ENCODE measurements at regions not wholly inside any gene's neighbourhood (a gene's known extent, or its start where the extent isn't known, plus 50 kb on each side); places are given as distances from the start of the nearest gene placed in this dataset.
"Not testable (repeated sequence)": the region's sequence is repeated elsewhere in the genome, so short reads cannot be mapped to it uniquely, and the experiment has no call there.

DNA sequence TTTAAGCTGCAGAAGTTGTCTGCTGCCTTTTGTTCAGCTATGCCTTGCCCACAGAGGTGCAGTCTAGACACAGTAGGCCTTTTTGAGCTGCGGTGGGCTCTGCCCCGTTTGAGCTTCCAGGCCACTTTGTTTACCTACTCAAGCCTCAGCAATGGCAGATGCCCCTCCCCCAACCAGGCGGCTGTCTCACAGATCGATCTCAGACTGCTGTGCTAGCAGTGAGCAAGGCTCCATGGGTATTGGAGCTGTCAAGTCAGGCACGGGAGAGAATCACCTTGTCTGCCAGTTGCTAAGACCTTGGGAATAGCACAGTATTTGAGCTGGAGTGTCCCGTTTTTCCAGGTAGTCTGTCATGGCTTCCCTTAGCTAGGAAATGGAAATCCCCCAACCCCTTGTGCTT lies 587.8 kb upstream of the CLINT1 start:
- DNase-seq (ENCODE audit: low spot score), result not testable (repeated sequence)

DNA sequence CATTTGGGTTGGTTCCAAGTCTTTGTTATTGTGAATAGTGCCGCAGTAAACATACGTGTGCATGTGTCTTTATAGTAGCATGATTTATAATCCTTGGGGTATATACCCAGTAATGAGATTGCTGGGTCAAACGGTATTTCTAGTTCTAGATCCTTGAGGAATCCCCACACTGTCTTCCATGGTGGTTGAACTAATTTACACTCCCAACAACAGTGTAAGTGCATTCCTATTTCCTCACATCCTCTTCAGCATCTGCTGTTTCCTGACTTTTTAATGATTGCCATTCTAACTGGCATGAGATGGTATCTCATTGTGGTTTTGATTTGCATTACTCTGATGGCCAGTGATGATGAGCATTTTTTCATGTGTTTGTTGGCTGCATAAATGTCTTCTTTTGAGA lies 580.3 kb upstream of the CLINT1 start:
- DNase-seq (ENCODE audit: low spot score), result not testable (repeated sequence)

DNA sequence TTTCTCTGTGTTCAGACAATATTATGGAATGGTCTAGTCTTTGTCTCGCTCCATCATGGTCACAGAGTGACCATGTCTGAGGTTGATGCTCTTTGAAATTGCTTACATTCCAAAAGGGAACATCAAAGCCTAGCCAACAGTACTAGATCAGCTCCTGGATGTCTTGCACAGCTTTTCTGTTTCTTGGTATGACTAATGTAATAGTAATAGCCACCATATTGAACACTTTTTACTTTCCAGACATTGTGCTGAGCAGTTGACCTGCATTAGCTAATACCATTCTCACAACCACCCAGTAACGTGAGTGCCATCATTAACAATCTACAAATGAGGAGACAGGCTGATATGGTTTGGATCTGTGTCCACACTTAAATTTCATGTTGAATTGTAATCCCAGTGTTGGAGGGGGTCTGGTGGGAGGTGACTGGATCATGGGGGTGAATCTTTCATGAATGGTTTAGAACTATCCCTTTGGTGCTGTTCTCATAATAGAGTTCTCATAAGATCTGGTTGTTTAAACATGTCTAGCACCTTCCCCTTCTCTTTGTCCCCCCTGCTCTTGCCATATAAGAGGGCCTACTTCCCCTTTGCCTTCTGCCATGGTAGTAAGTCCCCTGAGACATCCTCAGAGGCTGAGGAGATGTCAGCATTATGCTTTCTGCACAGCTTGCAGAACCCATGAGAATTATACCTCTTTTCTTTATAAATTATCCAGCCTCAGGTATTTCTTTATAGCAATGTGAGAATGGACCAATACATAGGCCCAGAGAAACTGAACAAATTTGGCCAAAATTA lies 577.5 kb upstream of the CLINT1 start:
- no peak for DNase-seq (ENCODE audit: low spot score)

DNA sequence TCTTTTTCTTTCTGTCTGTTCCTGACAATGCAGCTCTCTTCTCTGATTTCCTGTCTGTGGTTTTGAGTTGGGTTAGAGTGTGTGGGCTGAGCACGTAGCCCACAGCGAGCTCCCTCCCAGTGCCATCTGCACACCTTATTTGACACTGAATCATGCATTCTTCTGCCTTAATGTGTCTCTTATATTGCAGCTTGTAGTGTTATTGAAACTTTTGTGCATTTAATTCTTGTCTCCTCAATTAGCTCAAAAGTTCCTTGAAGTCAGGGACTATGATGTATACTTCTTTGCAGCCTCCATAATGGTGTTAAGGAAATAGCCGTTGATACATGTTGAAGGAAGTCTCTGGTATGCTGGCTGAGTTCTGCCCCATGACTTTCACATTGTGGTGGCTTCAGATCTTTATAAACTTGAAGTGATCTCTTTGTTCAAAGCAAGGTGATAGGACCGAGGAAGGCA lies 576.2 kb upstream of the CLINT1 start:
- DNase-seq (ENCODE audit: low spot score), result peak; percentile 38

DNA sequence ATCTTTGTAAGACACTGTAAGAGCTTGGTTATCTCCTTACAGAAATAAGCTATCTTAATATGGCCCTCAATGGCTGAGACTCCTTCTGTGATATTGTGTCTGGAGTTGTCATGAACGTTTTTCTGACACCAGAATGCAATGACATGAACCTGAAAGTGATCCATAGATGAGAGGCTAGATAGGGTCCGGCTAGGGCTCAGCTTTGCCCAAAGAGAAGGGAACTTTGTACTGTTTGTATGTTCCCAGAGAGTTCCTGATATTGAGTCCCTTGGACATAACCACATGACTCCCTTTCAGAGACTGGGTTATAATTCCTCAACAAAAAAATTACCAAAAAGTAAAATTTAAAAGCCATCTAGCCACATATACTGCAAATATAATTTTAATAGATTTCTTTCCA lies 575.8 kb upstream of the CLINT1 start:
- no peak for DNase-seq (ENCODE audit: low spot score)

DNA sequence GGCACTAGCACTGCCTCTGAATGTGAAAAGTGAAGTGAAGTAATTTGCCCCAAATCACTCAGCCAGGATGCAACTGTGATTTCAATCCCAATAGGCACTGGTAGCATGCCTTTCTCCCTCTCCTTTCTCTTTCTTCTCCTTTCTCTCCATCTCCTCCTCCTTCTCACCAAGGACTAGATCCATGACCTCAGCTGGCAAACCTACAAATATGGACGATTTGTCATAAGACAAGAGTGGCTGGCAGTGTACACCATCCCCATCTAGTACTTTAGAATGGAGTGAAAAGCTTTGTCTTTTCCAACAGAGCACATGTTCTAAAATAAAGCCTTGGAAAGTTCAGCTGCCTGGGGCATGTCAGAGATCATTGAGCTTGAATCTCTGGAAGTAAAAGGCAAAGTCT lies 574.7 kb upstream of the CLINT1 start:
- DNase-seq (ENCODE audit: low spot score), result no peak

DNA sequence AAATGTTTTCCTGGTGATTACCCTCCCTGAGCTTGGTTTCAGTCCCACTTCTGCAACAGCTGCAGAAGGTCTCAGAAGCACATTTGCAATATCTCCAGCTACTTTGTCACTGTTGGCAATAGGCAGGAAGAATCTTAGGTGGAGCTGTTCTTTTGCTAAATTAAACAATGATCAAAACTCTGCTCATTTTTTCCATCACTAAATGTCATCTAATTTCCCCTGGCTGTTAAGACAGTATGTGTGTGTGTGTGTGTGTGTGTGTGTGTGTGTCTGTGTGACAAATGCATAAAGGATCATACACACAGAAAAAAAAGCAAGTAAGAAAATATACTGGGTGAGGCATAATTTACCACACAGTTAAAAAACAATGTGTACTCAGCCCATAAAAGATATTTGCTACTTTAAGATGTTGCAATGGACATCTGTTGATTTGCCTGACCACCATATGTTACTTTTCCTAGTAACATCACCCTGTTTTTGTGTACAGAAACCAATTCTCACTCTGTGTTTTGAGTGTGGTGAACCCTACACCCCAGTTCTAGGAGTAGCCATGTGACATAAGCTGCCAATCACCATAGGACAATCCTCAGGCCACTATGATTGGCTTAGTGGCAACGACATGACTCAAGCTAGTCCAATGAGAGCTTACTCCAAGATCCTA lies 572.6 kb upstream of the CLINT1 start:
- no peak for DNase-seq (ENCODE audit: low spot score)

DNA sequence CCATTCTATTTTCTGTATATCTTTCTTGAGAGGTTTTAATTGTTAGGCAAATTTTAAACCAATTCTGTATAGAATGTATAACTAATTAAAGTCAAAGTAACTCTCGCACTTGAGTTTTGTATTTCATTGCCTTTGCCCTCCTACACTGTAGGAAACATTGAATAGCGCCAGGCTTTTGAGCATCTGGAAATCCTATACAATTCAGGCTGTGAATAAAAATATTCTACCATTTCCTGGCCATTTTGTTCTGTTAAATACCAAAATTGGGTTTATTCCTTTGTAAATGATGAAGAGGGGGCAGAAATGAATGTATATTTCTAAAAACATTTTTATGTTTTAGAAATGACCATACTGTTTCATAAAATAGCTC lies 571.8 kb upstream of the CLINT1 start:
- no peak for DNase-seq (ENCODE audit: low spot score)

DNA sequence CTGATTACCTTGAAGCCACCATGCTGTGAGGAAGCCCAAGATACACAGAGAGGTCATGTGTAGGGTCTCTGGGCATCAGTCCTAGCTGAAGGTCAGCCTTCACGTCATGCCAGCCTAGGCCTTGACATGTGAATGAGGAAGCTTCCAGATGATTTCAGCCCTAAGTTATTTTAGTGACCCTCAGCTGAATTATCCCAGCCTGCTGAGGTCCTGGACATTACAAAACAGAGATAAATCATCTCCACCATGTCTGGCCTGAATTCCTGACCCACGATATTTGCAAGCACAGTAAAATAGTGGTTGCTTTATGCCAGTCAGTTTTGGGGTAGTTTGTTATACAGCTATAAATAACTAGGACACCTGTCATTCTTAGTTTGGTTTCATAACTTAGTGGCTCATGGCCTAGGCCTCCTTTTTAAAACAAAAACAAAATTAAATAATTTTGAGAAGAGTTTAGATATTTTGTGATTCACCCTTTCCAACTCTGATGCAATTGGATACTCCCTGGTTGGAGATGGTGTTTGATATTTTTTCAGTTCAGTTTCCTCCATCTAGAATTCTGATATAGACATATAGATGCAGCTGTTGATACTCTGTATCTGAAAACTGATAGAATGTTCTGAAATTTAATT lies 571.3 kb upstream of the CLINT1 start:
- no peak for DNase-seq (ENCODE audit: low spot score)

DNA sequence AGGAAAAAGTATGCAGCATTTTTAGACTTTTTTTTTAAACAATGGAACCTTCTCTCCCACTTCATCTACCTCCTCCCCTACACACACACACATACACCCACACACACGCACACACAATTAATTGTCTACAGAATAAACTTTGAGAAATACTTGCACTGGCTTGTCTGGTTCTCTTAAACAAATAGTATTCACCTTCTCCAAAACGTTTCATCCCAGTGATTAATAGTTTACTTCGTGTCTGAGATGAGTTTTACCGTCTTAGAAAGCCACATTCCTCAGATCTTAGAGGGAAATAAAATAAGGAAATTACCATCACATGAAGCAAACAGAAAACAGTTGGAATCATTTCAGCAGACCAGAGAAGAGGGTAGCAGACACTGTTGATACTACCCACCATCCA lies 570.6 kb upstream of the CLINT1 start:
- no peak for DNase-seq (ENCODE audit: low spot score)

DNA sequence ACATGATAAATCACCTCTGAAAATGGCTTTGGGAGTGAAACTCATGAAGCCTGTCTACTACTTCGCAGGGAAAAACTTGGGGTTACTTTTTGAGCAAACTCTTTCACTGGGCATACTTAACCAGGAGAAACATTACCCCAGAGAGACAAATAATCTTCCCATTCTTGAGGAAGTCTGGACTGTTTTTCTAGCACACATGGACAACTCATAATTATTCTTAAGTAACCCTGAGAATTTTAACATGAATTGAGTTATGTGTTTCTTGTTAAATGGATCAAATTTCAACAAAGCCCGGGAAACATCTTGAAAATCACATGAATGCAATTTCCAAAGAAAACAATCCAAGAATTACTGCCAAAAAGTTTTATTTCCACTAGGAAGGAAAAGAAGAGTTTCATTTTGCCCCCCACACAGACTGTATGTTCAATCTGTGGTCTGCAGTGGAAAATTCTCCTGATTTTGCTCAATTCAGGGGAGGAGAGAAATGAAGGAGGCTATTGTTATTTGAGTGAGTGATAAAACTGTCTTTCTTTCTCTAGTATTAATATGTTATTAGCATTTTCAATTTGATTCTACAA lies 564.8 kb upstream of the CLINT1 start:
- DNase-seq (ENCODE audit: low spot score), result no peak

DNA sequence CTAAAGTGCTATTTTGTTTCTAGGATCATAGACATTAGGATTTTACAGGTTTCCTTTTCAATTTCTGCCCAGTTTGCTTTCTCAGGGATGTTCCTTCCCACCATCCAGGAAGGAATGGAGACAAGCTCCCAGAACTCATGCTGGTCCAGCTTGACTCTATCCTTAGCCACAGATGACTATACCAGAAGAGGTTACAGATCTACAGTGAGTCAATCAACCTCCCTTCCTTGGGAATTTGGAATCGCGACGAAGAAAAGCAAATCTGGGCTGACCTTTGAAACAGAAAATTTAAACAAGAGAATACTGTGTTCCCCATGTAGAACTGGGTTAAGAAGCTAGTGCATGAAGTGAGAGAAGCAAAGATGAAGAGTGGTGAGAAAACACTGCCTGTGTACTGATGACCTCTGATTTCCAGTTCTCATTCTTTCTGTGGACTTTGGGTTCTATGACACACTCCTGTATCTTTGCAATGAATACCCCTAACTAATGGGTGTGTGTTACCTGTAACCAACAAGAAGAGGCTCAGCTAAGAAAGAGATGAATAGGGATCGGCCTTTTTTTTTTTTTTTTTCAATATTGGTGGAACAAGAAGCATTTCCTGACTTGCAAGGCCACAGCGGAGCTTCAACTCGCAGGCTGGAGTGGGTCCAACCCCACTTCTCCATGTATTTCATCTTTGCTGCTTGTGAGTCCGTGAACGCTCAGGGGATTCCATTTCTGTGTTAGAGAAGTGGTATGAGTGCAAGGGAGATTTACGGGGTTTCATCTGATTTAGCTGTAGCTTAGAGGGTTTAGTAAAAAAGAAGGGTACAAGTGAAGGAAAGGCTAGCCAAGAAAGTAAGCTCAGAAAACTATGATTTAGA lies 563.9 kb upstream of the CLINT1 start:
- no peak for DNase-seq (ENCODE audit: low spot score)

DNA sequence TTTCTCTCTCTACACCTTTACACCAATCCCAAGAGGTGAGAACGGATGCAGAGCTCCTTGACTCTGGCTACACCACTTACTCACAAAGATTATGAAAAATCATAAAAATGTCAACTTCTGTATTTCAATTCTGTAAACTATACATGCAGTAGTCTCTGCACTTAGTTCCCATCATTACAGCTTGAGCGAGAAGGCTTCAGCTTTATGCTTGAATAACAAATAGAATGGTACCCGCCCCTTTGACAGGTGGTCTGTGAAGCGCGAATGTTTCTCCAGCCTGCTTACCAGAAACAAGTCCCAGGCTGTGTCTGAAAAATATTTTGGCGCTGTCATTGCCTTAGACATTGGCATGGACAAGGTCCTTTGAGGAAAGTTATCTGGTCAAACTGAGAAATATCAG lies 562.4 kb upstream of the CLINT1 start:
- DNase-seq (ENCODE audit: low spot score), result no peak

DNA sequence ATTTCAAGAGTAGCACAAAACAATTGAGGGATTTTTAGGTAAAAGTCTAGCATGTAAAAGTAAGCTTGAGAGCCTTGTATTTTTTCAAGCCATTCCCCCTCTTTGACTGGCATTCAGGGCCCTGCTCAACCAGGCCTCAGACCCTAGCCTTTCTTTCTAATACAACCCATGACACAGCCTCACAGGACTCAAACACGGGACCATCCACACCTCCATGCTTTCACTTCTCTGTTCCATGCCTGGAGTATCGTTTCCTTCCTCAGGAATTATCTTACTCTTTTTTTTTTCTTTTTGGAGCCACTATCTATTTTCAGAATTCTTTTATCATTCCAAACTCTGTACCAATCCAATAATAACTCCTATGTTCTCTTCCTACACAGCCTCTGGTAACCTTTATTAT lies 560.2 kb upstream of the CLINT1 start:
- DNase-seq (ENCODE audit: low spot score), result no peak

DNA sequence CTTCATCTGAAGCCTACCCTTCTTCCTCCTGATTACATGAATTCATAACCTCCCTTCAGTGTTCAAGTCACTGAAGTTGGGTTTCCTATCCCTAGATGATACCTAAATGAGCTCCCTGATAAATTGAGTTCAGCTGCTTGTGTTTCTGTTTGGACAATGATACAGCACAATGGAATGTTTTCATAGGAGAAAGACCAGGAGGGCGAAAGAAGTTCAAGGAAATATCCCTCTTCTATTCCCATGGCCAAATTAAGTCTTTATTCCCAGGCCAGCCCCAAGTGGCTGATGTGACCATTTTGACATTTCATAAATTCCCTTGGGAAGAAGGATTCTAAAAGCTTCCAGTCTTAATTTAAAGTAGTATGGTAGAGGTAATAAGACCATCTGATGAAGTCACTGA lies 555.8 kb upstream of the CLINT1 start:
- no peak for DNase-seq (ENCODE audit: low spot score)

DNA sequence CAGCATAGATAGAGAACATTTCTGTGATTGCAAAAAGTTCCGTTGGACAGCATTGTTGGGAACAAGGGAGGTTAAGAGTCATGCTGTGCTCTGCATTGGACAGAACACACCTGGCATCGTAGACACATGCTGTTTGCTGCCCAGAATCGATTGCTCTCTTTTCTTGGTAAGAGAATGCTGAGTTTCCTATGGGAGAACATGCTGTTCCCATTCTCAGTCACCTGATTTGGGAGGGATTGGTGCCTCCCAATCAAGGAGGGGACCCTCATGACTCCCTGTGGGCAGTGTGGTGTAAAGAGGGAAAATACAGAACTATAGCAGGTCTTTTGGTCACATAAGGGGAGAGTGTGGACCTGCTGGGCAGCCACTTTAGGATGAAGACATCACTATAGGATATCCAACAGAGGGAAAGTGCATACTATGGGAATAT lies 555.4 kb upstream of the CLINT1 start:
- no peak for DNase-seq (ENCODE audit: low spot score)

DNA sequence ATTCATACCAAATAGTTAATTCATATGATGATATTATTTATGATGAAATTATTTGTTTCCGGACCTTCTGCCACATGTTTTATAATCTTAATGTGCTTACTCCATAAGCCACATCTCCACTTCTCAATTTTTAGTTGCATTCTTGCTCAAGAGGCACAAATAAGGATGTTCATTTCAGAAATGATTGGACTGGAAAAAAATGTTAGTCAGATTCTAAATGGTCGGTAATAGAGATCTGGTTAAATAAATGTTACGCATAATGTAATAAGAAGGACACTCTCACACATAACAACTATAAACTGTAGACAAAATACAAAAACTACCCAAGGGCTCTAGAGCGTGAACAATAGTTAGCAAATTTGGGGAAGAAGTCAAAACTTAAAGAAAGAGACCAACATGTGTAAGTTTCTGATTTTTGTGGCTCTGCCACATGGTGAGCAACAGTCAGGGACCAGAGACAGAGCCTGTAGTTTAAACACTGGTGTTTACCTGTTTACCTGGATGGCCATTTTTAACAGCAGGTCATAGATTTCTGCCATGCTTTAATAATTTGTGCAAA lies 554.3 kb upstream of the CLINT1 start:
- DNase-seq (ENCODE audit: low spot score), result no peak

DNA sequence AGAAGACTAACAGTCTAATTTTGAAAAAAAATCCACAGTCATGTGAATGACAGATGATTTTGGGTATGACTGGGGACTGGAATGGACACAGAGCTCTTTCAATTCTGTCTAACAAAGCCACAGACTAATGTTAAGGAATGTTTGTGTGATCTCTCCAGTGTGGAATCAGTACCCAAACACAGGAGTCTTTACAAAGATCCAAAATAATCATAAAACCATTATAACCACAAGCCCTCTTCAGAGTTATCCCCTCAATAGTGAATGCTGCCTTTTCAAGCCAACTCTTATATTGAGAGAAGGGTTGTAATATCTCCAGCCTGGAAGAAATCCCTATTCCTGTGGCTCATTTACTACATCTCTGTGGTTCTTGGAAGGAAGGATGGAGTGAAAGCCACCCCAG lies 552.0 kb upstream of the CLINT1 start:
- DNase-seq (ENCODE audit: low spot score), result no peak

DNA sequence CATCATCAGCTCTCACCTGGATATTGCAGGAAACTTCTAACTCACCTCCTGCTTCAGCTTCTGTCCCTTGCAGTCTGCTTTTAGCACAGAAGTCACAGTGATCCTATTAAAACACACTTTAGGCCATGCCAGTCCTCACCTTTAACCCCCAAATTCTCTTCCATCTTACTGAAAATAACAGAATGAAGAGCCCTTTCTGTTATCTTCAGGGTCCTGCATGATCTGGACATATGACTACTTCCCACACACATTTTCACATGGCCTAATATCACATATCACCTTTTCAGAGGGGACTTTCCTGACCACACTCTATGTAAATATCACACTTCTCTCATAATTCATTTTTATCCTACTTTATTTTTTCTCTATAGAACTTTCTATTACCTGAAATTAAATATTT lies 550.6 kb upstream of the CLINT1 start:
- DNase-seq (ENCODE audit: low spot score), result no peak

DNA sequence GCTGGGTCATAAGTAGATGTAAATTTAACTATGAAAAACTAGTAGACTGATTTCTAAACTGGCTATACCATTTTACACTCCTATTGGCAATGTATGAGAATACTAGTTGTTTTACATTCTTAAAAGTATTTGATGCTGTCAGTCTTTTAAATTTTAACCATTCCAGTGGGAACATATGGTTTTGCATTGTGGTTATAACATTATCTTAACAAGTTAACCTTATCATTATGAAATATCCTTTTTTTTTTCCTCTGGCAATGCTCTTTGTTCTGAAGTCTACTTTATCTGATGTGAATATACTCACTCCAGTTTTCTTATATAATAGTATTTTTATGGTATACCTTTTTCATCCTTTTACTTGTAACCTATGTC lies 548.9 kb upstream of the CLINT1 start:
- no peak for DNase-seq (ENCODE audit: low spot score)

DNA sequence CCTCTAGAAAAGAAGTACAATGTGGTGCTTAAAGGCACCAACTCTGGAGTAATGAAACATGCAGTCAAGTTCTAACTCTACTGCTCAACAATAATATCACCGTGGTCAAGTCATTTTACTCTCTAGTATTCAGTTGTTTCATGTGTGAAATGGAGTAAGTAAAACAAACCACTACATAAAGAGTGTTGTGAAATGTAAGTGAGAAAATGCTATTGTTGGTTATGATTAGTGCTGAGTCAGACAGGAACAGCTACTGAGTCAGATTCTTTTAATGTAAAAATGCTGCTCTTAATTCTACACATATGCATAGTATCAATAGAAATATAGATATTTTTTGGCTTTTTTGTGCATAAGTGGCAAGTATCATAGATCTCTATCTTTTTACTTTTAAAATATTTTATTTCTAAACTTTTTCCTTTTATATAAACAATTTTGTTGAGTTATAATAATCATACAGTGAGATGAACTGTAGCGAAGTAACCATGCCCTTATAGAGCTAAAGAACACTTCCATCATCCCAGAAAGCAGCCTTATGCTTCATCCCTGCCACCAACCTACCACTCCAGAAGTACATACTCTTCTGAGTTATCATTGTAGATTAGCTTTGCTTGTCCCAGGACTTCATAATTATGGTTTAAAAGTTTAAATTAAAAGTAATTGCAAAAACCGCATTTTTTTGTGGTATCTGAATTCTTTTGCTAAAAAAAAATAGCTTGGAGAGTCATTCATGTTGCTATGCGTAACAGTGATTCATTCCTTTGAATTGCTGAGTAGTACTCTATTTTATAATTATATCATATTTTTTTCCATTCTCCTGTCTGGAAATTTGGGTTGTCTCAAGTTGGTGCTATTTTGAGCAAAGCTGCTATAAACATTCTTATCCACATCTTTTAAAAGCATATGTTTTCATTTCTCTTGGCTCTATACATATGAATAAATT lies 548.2 kb upstream of the CLINT1 start:
- no peak for DNase-seq (ENCODE audit: low spot score)

Data from CD4-positive, alpha-beta T cell treated with Interleukin-6 at 100 ng/mL for 8 hours (primary cell).